Keratinocyte (primary cell): ENCODE measurements at regions not wholly inside any gene's neighbourhood (a gene's known extent, or its start where the extent isn't known, plus 50 kb on each side); places are given as distances from the start of the nearest gene placed in this dataset.
A peak's percentile ranks its signal among the peaks of the same experiment; 100 is the strongest.

ENCODE experiments used
- DNase-seq: peaks from one replicate; pipeline ENCODE4 v3.0.0-alpha.2; 2011; ENCODE audit warnings: low read depth, missing footprints, low spot score
- FAIRE-seq: peaks from 2 replicates; lab custom pipeline; 2011; peaks lifted over from hg19 to GRCh38; lab: Jason Lieb, UNC
- H2AFZ ChIP-seq: 2 replicates; pipeline ENCODE4 v1.6.0; 2012; ENCODE audit warnings: low read length, control low read depth, inconsistent platforms; ENCODE audit not compliant: control insufficient read depth
- H3K27ac ChIP-seq: 2 replicates; pipeline ENCODE4 v1.5.1; 2011; ENCODE audit warnings: low read length; ENCODE audit not compliant: control insufficient read depth, insufficient read depth
- H3K27me3 ChIP-seq: 3 replicates; pipeline ENCODE4 v1.6.0; 2011; ENCODE audit warnings: low read length; ENCODE audit not compliant: control insufficient read depth, insufficient read depth; ENCODE audit errors: extremely low read depth
- H3K36me3 ChIP-seq, 2 experiments: 2 replicates in 1 of 2; 3 replicates in 1 of 2; pipeline ENCODE4 v1.5.1; 2011; ENCODE audit warnings: low read length in 2 of 2, mild to moderate bottlenecking in 1 of 2; ENCODE audit not compliant: control insufficient read depth in 2 of 2, insufficient read depth in 2 of 2; ENCODE audit errors: extremely low read depth in 1 of 2
- H3K4me1 ChIP-seq: 3 replicates; pipeline ENCODE4 v1.5.1; 2011; ENCODE audit warnings: low read length; ENCODE audit not compliant: control insufficient read depth, insufficient read depth; ENCODE audit errors: extremely low read depth
- H3K4me2 ChIP-seq: 3 replicates; pipeline ENCODE4 v1.6.0; 2011; ENCODE audit warnings: low read depth, low read length; ENCODE audit not compliant: control insufficient read depth, insufficient read depth; ENCODE audit errors: extremely low read depth
- H3K4me3 ChIP-seq, 3 experiments: fragments of 200-600 bp in 1 of 3; sonication (generic) in 1 of 3; 2 replicates in 2 of 3; 3 replicates in 1 of 3; pipeline ENCODE4 v1.5.1; 2011 to 2016; ENCODE audit warnings: low read length in 3 of 3, mild to moderate bottlenecking in 3 of 3, control low read depth in 2 of 3, inconsistent platforms in 1 of 3, low read depth in 1 of 3, mixed read lengths in 1 of 3, mixed run types in 1 of 3, moderate library complexity in 1 of 3; ENCODE audit not compliant: control insufficient read depth in 2 of 3, insufficient read depth in 2 of 3; ENCODE audit errors: extremely low read depth in 1 of 3
- H3K79me2 ChIP-seq: 2 replicates; pipeline ENCODE4 v1.6.0; 2012; ENCODE audit warnings: low read length; ENCODE audit not compliant: control insufficient read depth, insufficient read depth
- H3K9ac ChIP-seq: 3 replicates; pipeline ENCODE4 v1.6.0; 2011; ENCODE audit warnings: low read length; ENCODE audit not compliant: control insufficient read depth, insufficient read depth; ENCODE audit errors: extremely low read depth
- H3K9me1 ChIP-seq: 3 replicates; pipeline ENCODE4 v1.6.0; 2011; ENCODE audit warnings: low read length; ENCODE audit not compliant: control insufficient read depth, insufficient read depth; ENCODE audit errors: extremely low read depth
- H3K9me3 ChIP-seq: 2 replicates; pipeline ENCODE4 v1.5.1; 2012; ENCODE audit warnings: low read depth, low read length; ENCODE audit not compliant: control insufficient read depth
- H4K20me1 ChIP-seq: 3 replicates; pipeline ENCODE4 v1.6.0; 2011; ENCODE audit warnings: low read length; ENCODE audit not compliant: control insufficient read depth, insufficient read depth; ENCODE audit errors: extremely low read depth
- EZH2 ChIP-seq: IDR thresholded peaks from one replicate; pipeline ENCODE4 v1.6.1; 2012; ENCODE audit warnings: inconsistent platforms, mild to moderate bottlenecking, low read length, moderate library complexity
- dilution Hi-C: fragments of 300-500 bp; cut with MboI; formaldehyde crosslinking; loops from one replicate; pipeline ENCODE4 v1.7.0; 2020; ENCODE audit warnings: low sequenced_read_pairs; ENCODE audit not compliant: extremely low pct_ligation_motif_present
- TF ChIP-seq, protein P1 (sequence below), 3 experiments: IDR thresholded peaks in 1 of 3; conservative IDR thresholded peaks in 1 of 3; optimal IDR thresholded peaks in 1 of 3; 2 replicates in 2 of 3; 3 replicates in 1 of 3; pipeline versions ENCODE3 to v1.5.1; 2011; ENCODE audit warnings: low read length in 3 of 3, mild to moderate bottlenecking in 3 of 3, moderate library complexity in 2 of 3, control low read depth in 1 of 3, inconsistent platforms in 1 of 3; ENCODE audit not compliant: insufficient read depth in 2 of 3; ENCODE audit errors: extremely low read depth in 1 of 3

DNA sequence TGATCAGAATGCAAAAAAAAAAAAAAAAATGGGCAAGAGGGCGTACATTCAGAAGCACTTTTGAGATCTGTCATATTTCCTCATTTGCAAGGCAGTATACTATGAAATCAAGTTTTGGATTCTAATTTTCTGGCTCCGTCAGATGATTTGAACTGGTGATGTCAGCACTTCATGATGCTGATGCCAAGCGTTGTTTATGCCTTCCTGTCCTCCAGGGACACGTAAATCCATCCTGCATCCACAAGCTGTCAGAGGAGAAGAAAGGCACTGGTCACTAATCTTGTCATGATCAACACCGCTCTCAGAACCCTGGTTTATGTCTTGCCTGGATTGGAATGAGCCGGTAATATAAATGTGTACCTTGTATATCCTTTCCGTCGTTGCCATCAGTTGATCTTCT, 152.1 kb upstream of the EPHA3 start:
- Histone ChIP-seq H3K27ac (no peak overlapping the region), H3K4me2 (no peak overlapping the region), H3K27me3 (no peaks in the 10 kb centered on the region), H4K20me1 (no peaks in the 10 kb centered on the region), H3K9me3 (no peaks in the 10 kb centered on the region), H3K36me3 (no peaks in the 10 kb centered on the region), H3K79me2 (no peaks in the 10 kb centered on the region), H3K9ac (no peak overlapping the region), H3K9me1 (no peaks in the 10 kb centered on the region), H2AFZ (no peak overlapping the region), H3K4me3 (no peak overlapping the region), H3K4me1 (peaks cover 14% of the 10 kb centered on the region)
- DNase-seq (no peak), FAIRE-seq (no peak)
- TF ChIP-seq, protein P1, sequence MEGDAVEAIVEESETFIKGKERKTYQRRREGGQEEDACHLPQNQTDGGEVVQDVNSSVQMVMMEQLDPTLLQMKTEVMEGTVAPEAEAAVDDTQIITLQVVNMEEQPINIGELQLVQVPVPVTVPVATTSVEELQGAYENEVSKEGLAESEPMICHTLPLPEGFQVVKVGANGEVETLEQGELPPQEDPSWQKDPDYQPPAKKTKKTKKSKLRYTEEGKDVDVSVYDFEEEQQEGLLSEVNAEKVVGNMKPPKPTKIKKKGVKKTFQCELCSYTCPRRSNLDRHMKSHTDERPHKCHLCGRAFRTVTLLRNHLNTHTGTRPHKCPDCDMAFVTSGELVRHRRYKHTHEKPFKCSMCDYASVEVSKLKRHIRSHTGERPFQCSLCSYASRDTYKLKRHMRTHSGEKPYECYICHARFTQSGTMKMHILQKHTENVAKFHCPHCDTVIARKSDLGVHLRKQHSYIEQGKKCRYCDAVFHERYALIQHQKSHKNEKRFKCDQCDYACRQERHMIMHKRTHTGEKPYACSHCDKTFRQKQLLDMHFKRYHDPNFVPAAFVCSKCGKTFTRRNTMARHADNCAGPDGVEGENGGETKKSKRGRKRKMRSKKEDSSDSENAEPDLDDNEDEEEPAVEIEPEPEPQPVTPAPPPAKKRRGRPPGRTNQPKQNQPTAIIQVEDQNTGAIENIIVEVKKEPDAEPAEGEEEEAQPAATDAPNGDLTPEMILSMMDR (optimal IDR thresholded peaks at IDR 0.05 in 1 of 3, IDR thresholded peaks at IDR 0.05 in 1 of 3, conservative IDR thresholded peaks at IDR 0.05 in 1 of 3; ENCODE audit: extremely low read depth in 1 of 3, insufficient read depth in 2 of 3, low read length in 3 of 3) = no peak
- dilution Hi-C loops = no loop called here

- dilution Hi-C loops = no loop called here
- Histone ChIP-seq H2AFZ (peak overlapping the region; percentile 66), H3K4me1 (peaks cover 14% of the 10 kb centered on the region), H3K9me1 (no peaks in the 10 kb centered on the region), H3K36me3 (no peaks in the 10 kb centered on the region), H4K20me1 (no peaks in the 10 kb centered on the region), H3K4me2 (no peak overlapping the region), H3K9ac (no peak overlapping the region), H3K4me3 (no peak overlapping the region), H3K9me3 (no peaks in the 10 kb centered on the region), H3K27me3 (no peaks in the 10 kb centered on the region), H3K27ac (peak overlapping the region; percentile 10), H3K79me2 (no peaks in the 10 kb centered on the region)
- TF ChIP-seq, protein P1 (optimal IDR thresholded peaks at IDR 0.05 in 1 of 3, IDR thresholded peaks at IDR 0.05 in 1 of 3, conservative IDR thresholded peaks at IDR 0.05 in 1 of 3; ENCODE audit: extremely low read depth in 1 of 3, insufficient read depth in 2 of 3, low read length in 3 of 3) = no peak
- TF ChIP-seq EZH2 = no peak
- FAIRE-seq (peak; percentile 82), DNase-seq (no peak)
Observed at GRCh38 chr3:88957711-88958439, 149.5 kb upstream of the EPHA3 start.
